HCT116 (cell line): ENCODE measurements at regions not wholly inside any gene's neighbourhood (a gene's known extent, or its start where the extent isn't known, plus 50 kb on each side); places are given as distances from the start of the nearest gene placed in this dataset.

Experiments
- ATAC-seq: fragments of 200-7000 bp; cut with Tn5 transposase; 2 replicates; pipeline ENCODE4 v1.9.1; 2020; ENCODE audit warnings: mild to moderate bottlenecking, moderate library complexity
- BruUV-seq: library from RNA; stranded (reverse); fragments of 400-500 nt; replicated peaks from 2 replicates; lab custom pipeline; 2021; lab: Mats Ljungman, UMichigan
- CTCF ChIA-PET: fragments of 300-600 bp; sonication (Branson Sonifier 250); formaldehyde crosslinking; loops from one replicate; lab custom pipeline; 2021; ENCODE audit warnings: antibody characterized with exemption; lab: Charles Lee
- POLR2A ChIA-PET: fragments of 300-600, 350-600 bp; sonication (Branson Sonifier 250); formaldehyde crosslinking; loops from one replicate; lab custom pipeline; 2021; ENCODE audit warnings: antibody characterized with exemption; lab: Charles Lee
- RAD21 ChIA-PET, 2 experiments: fragments of 300-600 bp; sonication (Branson Sonifier 250); formaldehyde crosslinking; loops; one replicate each; lab custom pipeline; 2023; ENCODE audit warnings: low total read pairs in 2 of 2; ENCODE audit not compliant: uncharacterized antibody in 2 of 2, unreplicated experiment in 2 of 2, low non-redundant PET in 1 of 2; lab: Charles Lee
- DNase-seq: peaks from one replicate; pipeline ENCODE4 v3.0.0-alpha.2; 2010; ENCODE audit warnings: low read depth, low spot score
- H2AFZ ChIP-seq: fragments of 200-600 bp; shearing (Covaris generic), sonication (generic); 2 replicates; pipeline ENCODE4 v1.6.1; 2017; ENCODE audit warnings: low read depth, mixed run types, mixed read lengths, antibody characterized with exemption, low read length; ENCODE audit not compliant: poor library complexity, severe bottlenecking
- H3K27ac ChIP-seq: 2 replicates; pipeline ENCODE4 v1.5.1; 2012; ENCODE audit warnings: low read depth, low read length
- H3K27me3 ChIP-seq: fragments of 200-600 bp; sonication (generic); 2 replicates; pipeline ENCODE4 v1.6.1; 2016; ENCODE audit warnings: mixed run types, low read length, mixed read lengths; ENCODE audit not compliant: insufficient read depth
- H3K36me3 ChIP-seq, 2 experiments: fragments of 200-500 bp in 1 of 2; fragments of 200-600 bp in 1 of 2; sonication (Bioruptor generic) in 1 of 2; sonication (generic) in 1 of 2; 2 replicates each; pipeline versions ENCODE4 v1.5.1 to v1.6.1; 2014 to 2016; ENCODE audit warnings: low read length in 2 of 2, inconsistent platforms in 1 of 2, mixed read lengths in 1 of 2, mixed run types in 1 of 2; ENCODE audit not compliant: insufficient read depth in 2 of 2, control insufficient read depth in 1 of 2
- H3K4me1 ChIP-seq, 2 experiments: fragments of 200-600 bp in 1 of 2; sonication (generic) in 1 of 2; 2 replicates each; pipeline versions ENCODE4 v1.5.1 to v1.6.1; 2012 to 2017; ENCODE audit warnings: low read length in 2 of 2, inconsistent platforms in 1 of 2, mild to moderate bottlenecking in 1 of 2, mixed read lengths in 1 of 2, mixed run types in 1 of 2, moderate library complexity in 1 of 2; ENCODE audit not compliant: insufficient read depth in 2 of 2, control insufficient read depth in 1 of 2
- H3K4me2 ChIP-seq: fragments of 200-600 bp; sonication (generic); 2 replicates; pipeline ENCODE4 v1.6.1; 2017; ENCODE audit warnings: mixed run types, low read length, mixed read lengths
- H3K4me3 ChIP-seq, 2 experiments: fragments of 200-600 bp in 1 of 2; sonication (generic) in 1 of 2; replicated peaks in 1 of 2; 2 replicates each; pipeline ENCODE4 v1.5.1; 2011 to 2016; ENCODE audit warnings: low read length in 2 of 2, control low read depth in 1 of 2, low read depth in 1 of 2, mild to moderate bottlenecking in 1 of 2, mixed read lengths in 1 of 2, mixed run types in 1 of 2
- H3K79me2 ChIP-seq: fragments of 200-600 bp; sonication (generic); 2 replicates; pipeline ENCODE4 v1.6.1; 2017; ENCODE audit warnings: mild to moderate bottlenecking, mixed run types, low read length, moderate library complexity, mixed read lengths; ENCODE audit not compliant: insufficient read depth
- H3K9ac ChIP-seq: fragments of 200-600 bp; sonication (generic); 2 replicates; pipeline ENCODE4 v1.6.1; 2016; ENCODE audit warnings: low read length, mixed read lengths
- H3K9me2 ChIP-seq: fragments of 200-600 bp; sonication (generic), shearing (Covaris generic); 2 replicates; pipeline ENCODE4 v1.6.1; 2017; ENCODE audit warnings: mixed run types, mild to moderate bottlenecking, moderate library complexity; ENCODE audit not compliant: insufficient read depth
- H3K9me3 ChIP-seq, 2 experiments: fragments of 200-500 bp in 1 of 2; fragments of 200-600 bp in 1 of 2; sonication (Bioruptor generic) in 1 of 2; sonication (generic) in 1 of 2; 2 replicates each; pipeline ENCODE4 v1.6.1; 2014 to 2017; ENCODE audit warnings: low read length in 2 of 2, mixed read lengths in 2 of 2, inconsistent platforms in 1 of 2, low read depth in 1 of 2, mild to moderate bottlenecking in 1 of 2, mixed run types in 1 of 2, moderate library complexity in 1 of 2; ENCODE audit not compliant: control insufficient read depth in 1 of 2, insufficient read depth in 1 of 2
- H4K20me1 ChIP-seq: fragments of 200-600 bp; sonication (generic), shearing (Covaris generic); 2 replicates; pipeline ENCODE4 v1.6.1; 2017; ENCODE audit warnings: mixed run types, mild to moderate bottlenecking, moderate library complexity; ENCODE audit not compliant: insufficient read depth
- CBX3 ChIP-seq: IDR thresholded peaks from 2 replicates; pipeline ENCODE4 v1.6.1; 2012; ENCODE audit warnings: low read depth
- EGR1 ChIP-seq: IDR thresholded peaks from 2 replicates; pipeline ENCODE4 v1.6.1; 2012; ENCODE audit warnings: low read depth
- ELF1 ChIP-seq: IDR thresholded peaks from 2 replicates; pipeline ENCODE4 v1.6.1; 2012; ENCODE audit warnings: low read depth, borderline replicate concordance
- EZH2 ChIP-seq: fragments of 200-600 bp; sonication (generic); IDR thresholded peaks from 2 replicates; pipeline ENCODE4 v1.6.1; 2017; ENCODE audit warnings: antibody characterized with exemption, mixed run types
- EZH2phosphoT487 ChIP-seq: fragments of 200-600 bp; IDR thresholded peaks from 2 replicates; pipeline ENCODE4 v1.6.1; 2018; ENCODE audit warnings: antibody characterized with exemption, borderline replicate concordance
- FOSL1 ChIP-seq: IDR thresholded peaks from 2 replicates; pipeline ENCODE4 v1.6.1; 2012; ENCODE audit warnings: low read depth
- JUND ChIP-seq: IDR thresholded peaks from 2 replicates; pipeline ENCODE4 v1.6.1; 2012
- POLR2A ChIP-seq: IDR thresholded peaks from 2 replicates; pipeline ENCODE4 v1.7.0; 2011; ENCODE audit warnings: borderline replicate concordance; ENCODE audit not compliant: insufficient read depth, insufficient read length; ENCODE audit errors: extremely low read depth
- POLR2AphosphoS5 ChIP-seq: IDR thresholded peaks from 2 replicates; pipeline ENCODE4 v1.6.1; 2011; ENCODE audit warnings: mild to moderate bottlenecking, low read depth, low read length, moderate library complexity
- RAD21 ChIP-seq: IDR thresholded peaks from 2 replicates; pipeline ENCODE4 v1.6.1; 2012; ENCODE audit warnings: low read depth, mild to moderate bottlenecking
- SIN3A ChIP-seq: IDR thresholded peaks from 2 replicates; pipeline ENCODE4 v1.6.1; 2012; ENCODE audit warnings: low read depth
- SP1 ChIP-seq: IDR thresholded peaks from 2 replicates; pipeline ENCODE4 v1.6.1; 2012; ENCODE audit warnings: low read depth
- TCF7L2 ChIP-seq: IDR thresholded peaks from 2 replicates; pipeline ENCODE4 v1.7.0; 2011; ENCODE audit warnings: borderline replicate concordance, inconsistent platforms; ENCODE audit not compliant: insufficient read depth, insufficient read length; ENCODE audit errors: extremely low read depth
- YY1 ChIP-seq: IDR thresholded peaks from 2 replicates; pipeline ENCODE4 v1.6.1; 2011; ENCODE audit warnings: low read length, low read depth, moderate library complexity, mild to moderate bottlenecking; ENCODE audit not compliant: insufficient replicate concordance; ENCODE audit errors: extremely low read depth
- ZFX ChIP-seq: fragments of 450-650 bp; IDR thresholded peaks from 2 replicates; pipeline ENCODE4 v1.6.1; 2017
- ZNF274 ChIP-seq: fragments of 200-500 bp; sonication (Bioruptor generic); IDR thresholded peaks from 2 replicates; pipeline ENCODE4 v1.6.1; 2014; ENCODE audit warnings: mild to moderate bottlenecking, low read depth, low read length, inconsistent platforms
- intact Hi-C: fragments of 100-400 bp; cut with micrococcal nuclease; formaldehyde crosslinking; loops from 2 replicates; pipeline ENCODE4 v1.10.0; 2022
- TF ChIP-seq, protein P1 (sequence below): IDR thresholded peaks from 2 replicates; pipeline ENCODE4 v1.6.1; 2012
- TF ChIP-seq, protein P2 (sequence below): IDR thresholded peaks from 2 replicates; pipeline ENCODE4 v1.6.1; 2012
- TF ChIP-seq, protein P3 (sequence below), 3 experiments: fragments of 200-600 bp in 1 of 3; sonication (generic) in 1 of 3; IDR thresholded peaks in 2 of 3; conservative IDR thresholded peaks in 1 of 3; 2 replicates each; pipeline ENCODE4 v1.5.1; 2012 to 2017; ENCODE audit warnings: low read depth in 2 of 3, low read length in 2 of 3, antibody characterized with exemption in 1 of 3, borderline replicate concordance in 1 of 3, control low read depth in 1 of 3, mild to moderate bottlenecking in 1 of 3, mixed read lengths in 1 of 3, mixed run types in 1 of 3, moderate library complexity in 1 of 3; ENCODE audit not compliant: insufficient read depth in 1 of 3
- TF ChIP-seq, protein P4 (sequence below): IDR thresholded peaks from 2 replicates; pipeline ENCODE4 v1.6.1; 2011; ENCODE audit warnings: mild to moderate bottlenecking, low read length, moderate library complexity; ENCODE audit not compliant: insufficient replicate concordance; ENCODE audit errors: extremely low read depth

DNA sequence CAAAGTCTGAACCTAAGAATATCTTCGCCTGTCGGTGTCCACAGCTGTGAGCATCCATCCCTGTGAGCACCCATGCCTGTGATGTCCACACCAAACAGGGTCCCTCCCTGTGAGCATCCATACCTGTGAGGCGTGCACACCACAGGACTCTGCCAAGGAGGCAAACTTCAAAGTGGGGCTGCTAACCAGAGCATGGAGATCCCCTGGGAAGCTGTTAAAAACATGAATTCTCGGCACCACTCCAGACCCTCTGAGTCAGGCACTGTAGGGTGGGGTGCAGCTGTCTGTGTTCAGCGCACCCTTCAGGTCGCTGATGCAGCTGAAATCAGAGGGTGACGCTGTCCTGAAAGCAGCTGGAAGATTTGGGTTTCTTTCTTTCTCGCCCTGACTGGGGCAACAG is 85.4 kb upstream of the NXT1 start (continued):
- TF ChIP-seq, protein P1, sequence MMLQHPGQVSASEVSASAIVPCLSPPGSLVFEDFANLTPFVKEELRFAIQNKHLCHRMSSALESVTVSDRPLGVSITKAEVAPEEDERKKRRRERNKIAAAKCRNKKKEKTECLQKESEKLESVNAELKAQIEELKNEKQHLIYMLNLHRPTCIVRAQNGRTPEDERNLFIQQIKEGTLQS: no peak
- TF ChIP-seq EGR1: no peak
- no peak for TF ChIP-seq POLR2AphosphoS5
- no peak for TF ChIP-seq RAD21
- TF ChIP-seq FOSL1: no peak
- TF ChIP-seq SP1: no peak
- no peak for TF ChIP-seq CBX3
- TF ChIP-seq, protein P2, sequence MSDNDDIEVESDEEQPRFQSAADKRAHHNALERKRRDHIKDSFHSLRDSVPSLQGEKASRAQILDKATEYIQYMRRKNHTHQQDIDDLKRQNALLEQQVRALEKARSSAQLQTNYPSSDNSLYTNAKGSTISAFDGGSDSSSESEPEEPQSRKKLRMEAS: no peak

DNA sequence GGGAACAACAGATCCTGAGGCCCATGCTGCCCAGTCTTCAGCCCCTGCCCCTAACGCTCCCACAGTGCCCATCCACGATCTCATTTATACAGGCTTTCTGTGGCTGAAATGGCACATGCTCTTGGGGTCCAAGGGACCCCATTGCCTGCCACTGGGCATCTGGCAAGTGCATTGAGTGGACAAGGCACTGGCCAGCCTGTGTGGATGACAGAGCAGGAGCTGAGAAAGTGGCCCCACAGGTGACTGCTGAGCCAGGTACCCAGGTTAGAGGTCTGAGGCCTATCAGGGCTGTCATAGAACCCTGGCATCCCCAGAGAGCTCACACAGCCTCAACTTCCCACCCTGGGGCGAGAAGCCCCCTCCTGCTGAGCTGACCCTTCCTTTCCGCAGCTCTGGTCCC is 86.0 kb upstream of the NXT1 start:
- ChIA-PET POLR2A (no interaction called here), CTCF (no interaction called here), RAD21 (no interaction called here)
- no peaks in the 10 kb centered on the region for H4K20me1 ChIP-seq
- no peaks in the 10 kb centered on the region for H3K36me3 ChIP-seq
- no peaks in the 10 kb centered on the region for H3K9me2 ChIP-seq
- BruUV-seq: no TSS peak
- H3K9me3 ChIP-seq: no peaks in the 10 kb centered on the region
- H2AFZ ChIP-seq: no peak overlapping the region
- H3K4me1 ChIP-seq: no peaks in the 10 kb centered on the region
- no peaks in the 10 kb centered on the region for H3K79me2 ChIP-seq
- no peak overlapping the region for H3K4me3 ChIP-seq
- intact Hi-C loops: no loop called here
- no peak overlapping the region for H3K9ac ChIP-seq
- H3K27me3 ChIP-seq: 0 out of 2 replicates have a peak, but pooled peaks cover 2% of the 10 kb centered on the region
- H3K27ac ChIP-seq: no peak overlapping the region
- TF ChIP-seq ELF1 (no peak), TCF7L2 (no peak), ZFX (no peak), JUND (no peak), ZNF274 (no peak), EGR1 (no peak), CBX3 (no peak), SIN3A (no peak), RAD21 (no peak), SP1 (no peak), FOSL1 (no peak), EZH2phosphoT487 (no peak), POLR2AphosphoS5 (no peak), YY1 (no peak), EZH2 (no peak), POLR2A (no peak)
- TF ChIP-seq, protein P3, sequence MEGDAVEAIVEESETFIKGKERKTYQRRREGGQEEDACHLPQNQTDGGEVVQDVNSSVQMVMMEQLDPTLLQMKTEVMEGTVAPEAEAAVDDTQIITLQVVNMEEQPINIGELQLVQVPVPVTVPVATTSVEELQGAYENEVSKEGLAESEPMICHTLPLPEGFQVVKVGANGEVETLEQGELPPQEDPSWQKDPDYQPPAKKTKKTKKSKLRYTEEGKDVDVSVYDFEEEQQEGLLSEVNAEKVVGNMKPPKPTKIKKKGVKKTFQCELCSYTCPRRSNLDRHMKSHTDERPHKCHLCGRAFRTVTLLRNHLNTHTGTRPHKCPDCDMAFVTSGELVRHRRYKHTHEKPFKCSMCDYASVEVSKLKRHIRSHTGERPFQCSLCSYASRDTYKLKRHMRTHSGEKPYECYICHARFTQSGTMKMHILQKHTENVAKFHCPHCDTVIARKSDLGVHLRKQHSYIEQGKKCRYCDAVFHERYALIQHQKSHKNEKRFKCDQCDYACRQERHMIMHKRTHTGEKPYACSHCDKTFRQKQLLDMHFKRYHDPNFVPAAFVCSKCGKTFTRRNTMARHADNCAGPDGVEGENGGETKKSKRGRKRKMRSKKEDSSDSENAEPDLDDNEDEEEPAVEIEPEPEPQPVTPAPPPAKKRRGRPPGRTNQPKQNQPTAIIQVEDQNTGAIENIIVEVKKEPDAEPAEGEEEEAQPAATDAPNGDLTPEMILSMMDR (IDR thresholded peaks at IDR 0.05 in 2 of 3, conservative IDR thresholded peaks at IDR 0.05 in 1 of 3; ENCODE audit: borderline replicate concordance in 1 of 3, insufficient read depth in 1 of 3, low read depth in 2 of 3, low read length in 2 of 3): no peak
- TF ChIP-seq, protein P2: no peak
- TF ChIP-seq, protein P4, sequence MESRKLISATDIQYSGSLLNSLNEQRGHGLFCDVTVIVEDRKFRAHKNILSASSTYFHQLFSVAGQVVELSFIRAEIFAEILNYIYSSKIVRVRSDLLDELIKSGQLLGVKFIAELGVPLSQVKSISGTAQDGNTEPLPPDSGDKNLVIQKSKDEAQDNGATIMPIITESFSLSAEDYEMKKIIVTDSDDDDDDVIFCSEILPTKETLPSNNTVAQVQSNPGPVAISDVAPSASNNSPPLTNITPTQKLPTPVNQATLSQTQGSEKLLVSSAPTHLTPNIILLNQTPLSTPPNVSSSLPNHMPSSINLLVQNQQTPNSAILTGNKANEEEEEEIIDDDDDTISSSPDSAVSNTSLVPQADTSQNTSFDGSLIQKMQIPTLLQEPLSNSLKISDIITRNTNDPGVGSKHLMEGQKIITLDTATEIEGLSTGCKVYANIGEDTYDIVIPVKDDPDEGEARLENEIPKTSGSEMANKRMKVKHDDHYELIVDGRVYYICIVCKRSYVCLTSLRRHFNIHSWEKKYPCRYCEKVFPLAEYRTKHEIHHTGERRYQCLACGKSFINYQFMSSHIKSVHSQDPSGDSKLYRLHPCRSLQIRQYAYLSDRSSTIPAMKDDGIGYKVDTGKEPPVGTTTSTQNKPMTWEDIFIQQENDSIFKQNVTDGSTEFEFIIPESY: no peak
- TF ChIP-seq, all 23 proteins: peak for 0
- ATAC-seq (no peak), DNase-seq (no peak)
- no peak overlapping the region for H3K4me2 ChIP-seq
